ENCODE measurements at regions not wholly inside any gene's neighbourhood (a gene's known extent, or its start where the extent isn't known, plus 50 kb on each side); places are given as distances from the start of the nearest gene placed in this dataset.

GRCh38 chr2:83951378-83951947 lies 507.6 kb downstream of the SUCLG1 start:
- no peaks in the 10 kb centered on the region for H3K4me1 ChIP-seq
- no peak overlapping the region for H3K27ac ChIP-seq
- H3K9me3 ChIP-seq: no peaks in the 10 kb centered on the region
- H3K27me3 ChIP-seq: no peaks in the 10 kb centered on the region
- H3K36me3 ChIP-seq: no peaks in the 10 kb centered on the region
- WGBS, 2 donors: 62 to 71% methylated on average over 4 of the region's 4 CpGs
- no peak for TF ChIP-seq CTCF (IDR thresholded peaks at IDR 0.05)
- FAIRE-seq (no peak), ATAC-seq (no peak), DNase-seq (no peak)
- intact Hi-C loops (cut with DNase I): no loop called here
- H3K4me3 ChIP-seq: no peak overlapping the region

DNA sequence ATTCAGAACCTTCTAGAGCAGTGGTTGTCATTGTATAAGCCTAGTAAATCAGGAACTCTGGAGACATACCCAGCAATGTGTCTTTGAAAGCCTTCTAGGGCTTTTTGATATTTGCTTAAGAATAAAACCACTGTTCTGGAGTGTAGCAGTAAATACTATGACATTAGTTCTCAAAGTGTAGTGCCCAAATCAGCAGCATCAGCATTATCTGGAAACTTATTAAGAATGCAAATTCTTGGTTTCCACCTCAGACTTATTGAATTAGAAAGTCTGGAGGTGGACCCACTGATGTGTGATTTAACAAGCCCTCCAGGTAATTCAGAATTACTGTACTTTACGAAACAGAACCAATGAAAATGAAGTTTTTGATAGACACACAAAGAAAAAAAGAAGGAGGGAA lies 509.7 kb downstream of the SUCLG1 start:
- DNase-seq (no peak), ATAC-seq (no peak), FAIRE-seq (no peak)
- Histone ChIP-seq H3K36me3 (no peaks in the 10 kb centered on the region), H3K27ac (no peak overlapping the region), H3K4me1 (no peaks in the 10 kb centered on the region), H3K4me3 (no peak overlapping the region), H3K9me3 (no peaks in the 10 kb centered on the region), H3K27me3 (no peaks in the 10 kb centered on the region)
- TF ChIP-seq CTCF (IDR thresholded peaks at IDR 0.05): no peak
- intact Hi-C loops (cut with DNase I): no loop called here
- WGBS, 2 donors: 57 to 69% methylated on average over 1 of the region's 1 CpG

GRCh38 chr2:83944191-83944590 lies 514.9 kb downstream of the SUCLG1 start:
- FAIRE-seq: no peak
- TF ChIP-seq CTCF (IDR thresholded peaks at IDR 0.05): no peak
- 32 to 39% methylated on average over 3 of the region's 3 CpGs for WGBS, 2 donors
- Histone ChIP-seq H3K9me3 (no peaks in the 10 kb centered on the region), H3K4me3 (no peak overlapping the region), H3K36me3 (no peaks in the 10 kb centered on the region), H3K4me1 (no peaks in the 10 kb centered on the region), H3K27ac (no peak overlapping the region), H3K27me3 (no peaks in the 10 kb centered on the region)
- ATAC-seq: no peak
- DNase-seq: no peak
- intact Hi-C loops (cut with DNase I): no loop called here

GRCh38 chr2:83943265-83943664 lies 515.8 kb downstream of the SUCLG1 start:
- FAIRE-seq: no peak
- TF ChIP-seq CTCF (IDR thresholded peaks at IDR 0.05): no peak
- no peak for ATAC-seq
- no peaks in the 10 kb centered on the region for H3K9me3 ChIP-seq
- intact Hi-C loops (cut with DNase I): no loop called here
- no peaks in the 10 kb centered on the region for H3K4me1 ChIP-seq
- no peak overlapping the region for H3K4me3 ChIP-seq
- DNase-seq: no peak
- no peaks in the 10 kb centered on the region for H3K36me3 ChIP-seq
- 59 to 76% methylated on average over 3 of the region's 3 CpGs for WGBS, 2 donors
- no peaks in the 10 kb centered on the region for H3K27me3 ChIP-seq
- H3K27ac ChIP-seq: no peak overlapping the region

DNA sequence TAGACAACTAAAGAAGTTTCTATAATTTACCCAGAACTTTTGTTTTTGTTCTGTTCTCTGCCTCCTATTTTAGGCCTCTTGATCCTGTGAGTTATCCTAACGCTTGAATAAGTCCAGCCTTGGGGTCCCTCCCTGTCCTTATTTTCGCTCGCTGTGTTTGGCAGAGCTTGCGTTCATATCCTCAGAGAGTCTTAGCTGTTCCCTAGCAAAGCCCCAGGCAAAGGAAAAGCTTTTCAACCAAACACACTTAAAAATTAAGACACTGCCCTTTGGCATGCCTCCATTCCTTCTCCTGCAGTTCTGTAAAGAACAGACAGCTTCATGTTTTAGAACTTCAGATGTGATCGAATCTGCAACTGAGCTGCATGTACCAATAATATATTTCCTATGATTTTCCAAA lies 517.2 kb downstream of the SUCLG1 start:
- intact Hi-C loops (cut with DNase I): no loop called here
- 73 to 81% methylated on average over 5 of the region's 5 CpGs for WGBS, 2 donors
- H3K4me1 ChIP-seq: no peaks in the 10 kb centered on the region
- FAIRE-seq (no peak), ATAC-seq (no peak), DNase-seq (no peak)
- H3K27ac ChIP-seq: no peak overlapping the region
- no peak overlapping the region for H3K4me3 ChIP-seq
- no peak for TF ChIP-seq CTCF (IDR thresholded peaks at IDR 0.05)
- no peaks in the 10 kb centered on the region for H3K27me3 ChIP-seq
- no peaks in the 10 kb centered on the region for H3K36me3 ChIP-seq
- H3K9me3 ChIP-seq: no peaks in the 10 kb centered on the region

All from pancreas (tissue), 10 donors.